ENCODE measurements at regions not wholly inside any gene's neighbourhood (a gene's known extent, or its start where the extent isn't known, plus 50 kb on each side); places are given as distances from the start of the nearest gene placed in this dataset.
A peak's percentile ranks its signal among the peaks of the same experiment; 100 is the strongest.

DNA sequence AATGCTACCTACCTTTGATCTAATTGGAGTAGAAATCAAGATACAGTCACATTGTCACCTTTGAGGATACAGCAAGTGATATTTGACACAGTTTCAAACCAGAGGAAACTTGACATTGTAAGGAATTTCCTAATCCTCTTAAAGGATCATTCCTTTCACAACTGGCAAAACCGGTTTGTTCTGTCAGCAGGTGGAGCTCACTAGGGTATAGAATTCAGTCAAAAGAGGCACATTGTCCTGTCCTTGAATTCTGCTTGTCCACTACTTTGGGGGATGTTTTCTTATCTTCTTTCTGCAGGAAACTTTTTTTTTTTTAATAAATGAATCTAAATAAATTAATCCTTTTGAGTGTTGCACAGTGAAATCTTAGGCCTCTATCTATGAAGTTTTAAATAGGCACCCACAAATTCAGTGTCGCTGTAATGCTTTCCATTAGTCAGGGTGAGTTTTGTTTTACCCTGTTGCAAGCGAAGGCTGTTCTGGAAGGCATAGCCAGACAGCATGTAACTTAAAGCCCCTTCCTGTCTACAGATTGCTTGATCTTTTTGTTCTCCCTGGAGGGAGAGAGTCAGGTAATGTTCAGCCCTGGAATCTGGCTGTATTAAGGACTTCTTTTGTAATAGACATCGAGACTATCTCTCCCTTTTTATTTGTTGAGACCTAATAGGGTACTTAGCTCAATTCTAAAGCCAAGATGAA lies 285.0 kb upstream of the RGS6 start:
- Histone ChIP-seq H2AK5ac (ENCODE audit: low read depth, low read length) (no peak overlapping the region; the same call in 1 of the 2 replicates), H3K27me3 (ENCODE audit: control insufficient read depth, insufficient read depth, low read length) (no peaks in the 10 kb centered on the region), H2AFZ (replicated peaks; ENCODE audit: low read length, poor library complexity) (no peak overlapping the region), H2BK15ac (ENCODE audit: low read depth, low read length) (no peak overlapping the region), H4K20me1 (ENCODE audit: insufficient read depth, low read length) (no peaks in the 10 kb centered on the region), H3K14ac (replicated peaks; ENCODE audit: low read depth, low read length) (no peak overlapping the region), H3K23ac (ENCODE audit: low read depth, low read length) (no peak overlapping the region), H2AK9ac (replicated peaks; ENCODE audit: low read depth, low read length, poor library complexity) (no peak overlapping the region), H4K8ac (ENCODE audit: low read depth in 2 of 2, low read length in 2 of 2) (no peak overlapping the region), H2BK5ac (ENCODE audit: low read depth, low read length, poor library complexity, severe bottlenecking) (no peak overlapping the region), H4K5ac (ENCODE audit: low read depth, low read length) (peak overlapping the region; percentile 46; the same call in 1 of the 2 replicates), H3K18ac (ENCODE audit: low read depth, low read length) (no peak overlapping the region), H3K4me3 (ENCODE audit: insufficient read depth, low read depth, low read length) (no peak overlapping the region), H3K79me1 (ENCODE audit: low read depth in 1 of 2, low read length in 2 of 2) (peaks cover 13 to 21% of the 10 kb centered on the region in 2 experiments), H3K4me1 (ENCODE audit: control insufficient read depth, insufficient read depth, low read length) (peaks cover 6% of the 10 kb centered on the region), H3K9ac (ENCODE audit: low read depth, low read length) (no peak overlapping the region), H3K9me1 (ENCODE audit: insufficient read depth, low read length) (0 out of 2 replicates have a peak, but pooled peaks cover 3% of the 10 kb centered on the region), H2BK20ac (ENCODE audit: low read depth, low read length) (no peak overlapping the region), H2BK120ac (ENCODE audit: low read depth, low read length) (no peak overlapping the region), H3K56ac (ENCODE audit: extremely low read depth, insufficient read depth, low read length) (no peak overlapping the region), H4K91ac (ENCODE audit: insufficient read depth, low read depth, low read length) (no peak overlapping the region), H3K4ac (ENCODE audit: low read depth, low read length) (no peak overlapping the region), H3K36me3 (ENCODE audit: control insufficient read depth, insufficient read depth, low read length) (peaks cover 1% of the 10 kb centered on the region), H3K4me2 (ENCODE audit: low read depth, low read length) (no peak overlapping the region), H3K9me3 (ENCODE audit: control insufficient read depth, insufficient read depth, low read length) (peaks cover 2% of the 10 kb centered on the region), H3K27ac (ENCODE audit: insufficient read depth, low read length) (no peak overlapping the region)
- WGBS, 2 experiments (ENCODE audit: extremely low coverage in 2 of 2, insufficient read length in 1 of 2) = no CpG with 5 or more reads among the region's 4 CpGs
- intact Hi-C loops (cut with micrococcal nuclease) (no loop called here), in situ Hi-C loops (cut with MboI; ENCODE audit: low sequenced_read_pairs) (no loop called here), dilution Hi-C loops (cut with HindIII; ENCODE audit: low sequenced_read_pairs, unreplicated experiment) (no loop called here)
- ATAC-seq (ENCODE audit: low read depth) = no peak
- no TSS peak for BruUV-seq (replicated peaks)
- DNase-seq = no peak
- ChIA-PET CTCF (no interaction called here), POLR2A (ENCODE audit: unreplicated experiment) (no interaction called here)
- no peak for TF ChIP-seq FOS (IDR thresholded peaks at IDR 0.05; ENCODE audit: low read depth, low read length)
- no peak for TF ChIP-seq CHD1 (IDR thresholded peaks at IDR 0.05; ENCODE audit: low read depth, low read length)
- TF ChIP-seq, protein P1, sequence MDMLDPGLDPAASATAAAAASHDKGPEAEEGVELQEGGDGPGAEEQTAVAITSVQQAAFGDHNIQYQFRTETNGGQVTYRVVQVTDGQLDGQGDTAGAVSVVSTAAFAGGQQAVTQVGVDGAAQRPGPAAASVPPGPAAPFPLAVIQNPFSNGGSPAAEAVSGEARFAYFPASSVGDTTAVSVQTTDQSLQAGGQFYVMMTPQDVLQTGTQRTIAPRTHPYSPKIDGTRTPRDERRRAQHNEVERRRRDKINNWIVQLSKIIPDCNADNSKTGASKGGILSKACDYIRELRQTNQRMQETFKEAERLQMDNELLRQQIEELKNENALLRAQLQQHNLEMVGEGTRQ (IDR thresholded peaks at IDR 0.05; ENCODE audit: low read depth, low read length) = no peak
- no peak for TF ChIP-seq RAD21 (IDR thresholded peaks at IDR 0.05; ENCODE audit: low read length)
- no peak for TF ChIP-seq NFE2L2 (IDR thresholded peaks at IDR 0.05; ENCODE audit: low read depth, low read length)
- no peak for TF ChIP-seq CTCF (conservative IDR thresholded peaks at IDR 0.05; ENCODE audit: low read depth, low read length)
- no peak for TF ChIP-seq CEBPB (IDR thresholded peaks at IDR 0.05; ENCODE audit: low read depth, low read length)
- TF ChIP-seq RFX5 (IDR thresholded peaks at IDR 0.05; ENCODE audit: low read depth, low read length) = no peak
- no peak for TF ChIP-seq MXI1 (IDR thresholded peaks at IDR 0.05; ENCODE audit: borderline replicate concordance, low read depth, low read length)
- no peak for TF ChIP-seq RCOR1 (IDR thresholded peaks at IDR 0.05; ENCODE audit: insufficient replicate concordance, low read length)
- no peak for TF ChIP-seq BHLHE40 (IDR thresholded peaks at IDR 0.05; ENCODE audit: low read depth, low read length)
- TF ChIP-seq POLR2A (IDR thresholded peaks at IDR 0.05; ENCODE audit: low read depth, low read length) = no peak
- TF ChIP-seq MAZ (IDR thresholded peaks at IDR 0.05; ENCODE audit: borderline replicate concordance, low read depth, low read length) = no peak
- TF ChIP-seq SMC3 (IDR thresholded peaks at IDR 0.05; ENCODE audit: low read depth, low read length) = no peak
- no peak for TF ChIP-seq MAFK (IDR thresholded peaks at IDR 0.05; ENCODE audit: low read depth, low read length)
- TF ChIP-seq, protein P2, sequence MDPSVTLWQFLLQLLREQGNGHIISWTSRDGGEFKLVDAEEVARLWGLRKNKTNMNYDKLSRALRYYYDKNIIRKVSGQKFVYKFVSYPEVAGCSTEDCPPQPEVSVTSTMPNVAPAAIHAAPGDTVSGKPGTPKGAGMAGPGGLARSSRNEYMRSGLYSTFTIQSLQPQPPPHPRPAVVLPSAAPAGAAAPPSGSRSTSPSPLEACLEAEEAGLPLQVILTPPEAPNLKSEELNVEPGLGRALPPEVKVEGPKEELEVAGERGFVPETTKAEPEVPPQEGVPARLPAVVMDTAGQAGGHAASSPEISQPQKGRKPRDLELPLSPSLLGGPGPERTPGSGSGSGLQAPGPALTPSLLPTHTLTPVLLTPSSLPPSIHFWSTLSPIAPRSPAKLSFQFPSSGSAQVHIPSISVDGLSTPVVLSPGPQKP (IDR thresholded peaks at IDR 0.05; ENCODE audit: borderline replicate concordance, low read depth, low read length) = no peak
